NB4 (cell line): ENCODE measurements at regions not wholly inside any gene's neighbourhood (a gene's known extent, or its start where the extent isn't known, plus 50 kb on each side); places are given as distances from the start of the nearest gene placed in this dataset.

Source experiments
- DNase-seq: peaks from one replicate; pipeline ENCODE4 v3.0.0; 2010; ENCODE audit warnings: low read depth
- H3K4me3 ChIP-seq: one replicate; pipeline ENCODE4 v1.5.1; 2011; ENCODE audit warnings: mild to moderate bottlenecking, low read depth, low read length, moderate library complexity
- CTCF ChIP-seq: IDR thresholded peaks from one replicate; pipeline ENCODE4 v1.5.1; 2012; ENCODE audit warnings: low read depth, low read length
- MAX ChIP-seq: IDR thresholded peaks from 2 replicates; pipeline ENCODE4 v1.6.1; 2011; ENCODE audit warnings: low read depth, low read length
- MYC ChIP-seq: IDR thresholded peaks from 2 replicates; pipeline ENCODE4 v1.6.1; 2011; ENCODE audit warnings: low read depth, low read length
- POLR2A ChIP-seq: IDR thresholded peaks from 2 replicates; pipeline ENCODE4 v1.6.1; 2011; ENCODE audit warnings: mild to moderate bottlenecking; ENCODE audit not compliant: insufficient read length; ENCODE audit errors: extremely low read depth

- no peak for DNase-seq
- TF ChIP-seq MAX: no peak
- no peak for TF ChIP-seq POLR2A
- no peak for TF ChIP-seq CTCF
- TF ChIP-seq MYC: no peak
- no peak overlapping the region for H3K4me3 ChIP-seq
Observed at GRCh38 chr3:176696816-176697215, 500.5 kb downstream of the TBL1XR1 start.

GRCh38 chr3:176692966-176693785 lies 504.1 kb downstream of the TBL1XR1 start:
- DNase-seq: no peak
- TF ChIP-seq CTCF (no peak), POLR2A (no peak), MAX (no peak), MYC (no peak)

GRCh38 chr3:176692199-176692965 lies 504.9 kb downstream of the TBL1XR1 start:
- TF ChIP-seq CTCF (no peak), MAX (no peak), MYC (no peak), POLR2A (no peak)
- DNase-seq: no peak

More at GRCh38 chr3:176692966-176693785, 504.1 kb downstream of the TBL1XR1 start:
- no peak overlapping the region for H3K4me3 ChIP-seq

GRCh38 chr3:176690083-176690869 lies 507.0 kb downstream of the TBL1XR1 start:
- no peak overlapping the region for H3K4me3 ChIP-seq
- TF ChIP-seq MAX (no peak), CTCF (no peak), POLR2A (no peak), MYC (no peak)
- DNase-seq: no peak

More at GRCh38 chr3:176692199-176692965, 504.9 kb downstream of the TBL1XR1 start:
- no peak overlapping the region for H3K4me3 ChIP-seq

- no peak for TF ChIP-seq POLR2A
- no peak for TF ChIP-seq MAX
- TF ChIP-seq MYC: no peak
- no peak for TF ChIP-seq CTCF
- DNase-seq: no peak
- no peak overlapping the region for H3K4me3 ChIP-seq
Observed at GRCh38 chr3:176687754-176688153, 509.5 kb downstream of the TBL1XR1 start.
